Erythroblast (primary cell): ENCODE measurements at regions not wholly inside any gene's neighbourhood (a gene's known extent, or its start where the extent isn't known, plus 50 kb on each side); places are given as distances from the start of the nearest gene placed in this dataset.

Experiments used
- GATA1 ChIP-seq: IDR thresholded peaks from 2 replicates; pipeline ENCODE4 v1.6.1; 2011; ENCODE audit warnings: low read depth, mild to moderate bottlenecking, control low read depth, low read length, moderate library complexity
- POLR2A ChIP-seq: IDR thresholded peaks from 2 replicates; pipeline ENCODE4 v1.6.1; 2011; ENCODE audit warnings: mild to moderate bottlenecking, low read length

DNA sequence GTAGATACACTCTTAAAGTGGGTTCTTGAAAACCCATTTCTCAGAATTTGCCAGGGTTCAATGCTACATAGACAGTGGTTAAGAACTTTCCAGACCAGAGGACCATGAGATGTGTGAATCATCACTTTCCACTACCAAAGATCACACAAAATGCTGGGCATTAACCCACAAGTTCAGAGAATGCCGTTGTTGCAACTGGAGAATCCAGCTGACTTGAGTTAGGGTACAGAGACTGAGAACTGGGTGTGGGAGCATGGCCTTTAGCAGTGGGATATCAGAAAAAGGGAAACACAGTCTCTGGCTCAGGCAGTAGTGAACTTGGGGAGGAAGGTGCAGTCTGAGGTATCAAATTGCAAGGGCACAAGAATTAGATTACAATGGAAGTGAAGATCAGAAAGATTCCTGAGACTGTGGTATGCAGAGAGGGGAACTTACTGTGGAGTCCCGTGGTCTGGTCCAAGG, 51.5 kb upstream of the WDFY2 start:
- TF ChIP-seq POLR2A = no peak
- no peak for TF ChIP-seq GATA1
